WTC11 (cell line): ENCODE measurements at regions not wholly inside any gene's neighbourhood (a gene's known extent, or its start where the extent isn't known, plus 50 kb on each side); places are given as distances from the start of the nearest gene placed in this dataset.

Experiments used
- ATF1 ChIP-seq: sonication (generic); formaldehyde crosslinking; IDR thresholded peaks from 2 replicates; pipeline ENCODE4 v1.8.1; 2023; ENCODE audit warnings: mild to moderate bottlenecking, moderate library complexity, missing genetic modification reagents
- ATF3 ChIP-seq: sonication (generic); formaldehyde crosslinking; conservative IDR thresholded peaks from 2 replicates; pipeline ENCODE4 v1.8.1; 2022; ENCODE audit warnings: mild to moderate bottlenecking, missing genetic modification reagents
- ATF6 ChIP-seq: sonication (generic); formaldehyde crosslinking; IDR thresholded peaks from 2 replicates; pipeline ENCODE4 v1.8.1; 2023; ENCODE audit warnings: mild to moderate bottlenecking, missing genetic modification reagents
- CREB1 ChIP-seq: sonication (generic); formaldehyde crosslinking; IDR thresholded peaks from 2 replicates; pipeline ENCODE4 v1.8.0; 2023; ENCODE audit warnings: mild to moderate bottlenecking, missing genetic modification reagents
- CREM ChIP-seq: sonication (generic); formaldehyde crosslinking; IDR thresholded peaks from 2 replicates; pipeline ENCODE4 v1.8.1; 2022; ENCODE audit warnings: mild to moderate bottlenecking, missing genetic modification reagents, moderate library complexity
- CTCF ChIP-seq: fragments of 200-600 bp; IDR thresholded peaks from 2 replicates; pipeline ENCODE4 v1.8.0; 2022; ENCODE audit warnings: antibody characterized with exemption
- ELF4 ChIP-seq: sonication (generic); formaldehyde crosslinking; IDR thresholded peaks from 2 replicates; pipeline ENCODE4 v1.8.1; 2022; ENCODE audit warnings: low read depth, mild to moderate bottlenecking, moderate library complexity, missing genetic modification reagents
- NR2C2 ChIP-seq: sonication (generic); formaldehyde crosslinking; IDR thresholded peaks from 2 replicates; pipeline ENCODE4 v1.8.0; 2022; ENCODE audit warnings: mild to moderate bottlenecking, missing genetic modification reagents
- RELA ChIP-seq: sonication (generic); formaldehyde crosslinking; IDR thresholded peaks from 2 replicates; pipeline ENCODE4 v1.8.1; 2022; ENCODE audit warnings: missing genetic modification reagents, mild to moderate bottlenecking, borderline replicate concordance
- SMAD3 ChIP-seq: sonication (generic); formaldehyde crosslinking; IDR thresholded peaks from 2 replicates; pipeline ENCODE4 v1.8.0; 2022; ENCODE audit warnings: missing genetic modification reagents, mild to moderate bottlenecking, borderline replicate concordance
- SP1 ChIP-seq: sonication (generic); formaldehyde crosslinking; conservative IDR thresholded peaks from 2 replicates; pipeline ENCODE4 v1.8.1; 2022; ENCODE audit warnings: missing genetic modification reagents
- TEAD4 ChIP-seq: sonication (generic); formaldehyde crosslinking; IDR thresholded peaks from 2 replicates; pipeline ENCODE4 v1.8.0; 2022; ENCODE audit warnings: mild to moderate bottlenecking, missing genetic modification reagents
- ZNF512 ChIP-seq: sonication (generic); formaldehyde crosslinking; IDR thresholded peaks from 2 replicates; pipeline ENCODE4 v1.8.1; 2022; ENCODE audit warnings: missing genetic modification reagents, borderline replicate concordance
- ZSCAN18 ChIP-seq: fragments of 250-450 bp; sonication (Bioruptor Pico); IDR thresholded peaks from 2 replicates; pipeline ENCODE4 v2.1.2; 2022; ENCODE audit warnings: mild to moderate bottlenecking, moderate library complexity

- TF ChIP-seq SP1 (CRISPR knock-in tag): no peak
- no peak for TF ChIP-seq ATF3 (CRISPR knock-in tag)
- no peak for TF ChIP-seq ELF4 (CRISPR knock-in tag)
- TF ChIP-seq CREM (CRISPR knock-in tag): no peak
- TF ChIP-seq CREB1 (CRISPR knock-in tag): no peak
- TF ChIP-seq SMAD3 (CRISPR knock-in tag): no peak
- TF ChIP-seq CTCF: no peak
- TF ChIP-seq NR2C2 (CRISPR knock-in tag): no peak
- TF ChIP-seq ZSCAN18 (CRISPR knock-in tag): no peak
- no peak for TF ChIP-seq ATF6 (CRISPR knock-in tag)
- no peak for TF ChIP-seq TEAD4 (CRISPR knock-in tag)
- no peak for TF ChIP-seq ZNF512 (CRISPR knock-in tag)
- TF ChIP-seq ATF1: no peak
- TF ChIP-seq RELA (CRISPR knock-in tag): no peak
Measured at GRCh38 chr5:135735831-135736230, 98.6 kb upstream of the SLC25A48 start.
